ENCODE measurements at regions not wholly inside any gene's neighbourhood (a gene's known extent, or its start where the extent isn't known, plus 50 kb on each side); places are given as distances from the start of the nearest gene placed in this dataset.
"Not testable (repeated sequence)": the region's sequence is repeated elsewhere in the genome, so short reads cannot be mapped to it uniquely, and the experiment has no call there.

DNA sequence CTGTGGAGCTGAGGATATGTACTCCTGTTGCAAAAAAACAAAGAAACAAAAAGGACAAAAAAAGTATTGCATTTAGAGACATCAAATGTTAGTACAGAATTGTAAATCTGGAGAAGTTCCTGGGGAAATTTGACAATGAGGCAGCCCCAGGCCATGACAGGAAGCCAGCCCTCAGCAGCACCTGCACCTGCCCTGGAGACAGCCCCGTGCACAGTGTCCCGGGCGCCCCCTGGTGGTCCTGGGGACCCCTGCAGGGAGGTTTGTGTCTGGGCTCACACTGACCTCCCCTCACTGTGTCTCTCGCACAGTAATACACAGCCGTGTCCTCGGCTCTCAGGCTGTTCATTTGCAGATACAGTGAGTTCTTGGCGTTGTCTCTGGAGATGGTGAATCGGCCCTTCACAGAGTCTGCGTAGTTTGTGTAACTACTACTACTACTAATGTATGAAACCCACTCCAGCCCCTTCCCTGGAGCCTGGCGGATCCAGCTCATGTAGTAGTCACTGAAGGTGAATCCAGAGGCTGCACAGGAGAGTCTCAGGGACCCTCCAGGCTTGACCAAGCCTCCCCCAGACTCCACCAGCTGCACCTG lies 590.1 kb downstream of the TMEM121 start:
- H3K4me3 ChIP-seq (ENCODE audit: control extremely low read depth in 1 of 5, extremely low read depth in 1 of 5, insufficient read depth in 1 of 5, low read depth in 2 of 5, low read length in 4 of 5); H3K9me3 Mint-ChIP-seq (ENCODE audit: insufficient read depth); H3K9ac ChIP-seq (ENCODE audit: low read length); H2AFZ ChIP-seq (ENCODE audit: insufficient read depth, low read depth, low read length, poor library complexity, severe bottlenecking); H3K4me1 ChIP-seq (ENCODE audit: control insufficient read depth in 2 of 2, insufficient read depth in 2 of 2, low read length in 2 of 2); H3K27me3 ChIP-seq (replicated peaks in 1 of 4; ENCODE audit: control extremely low read depth in 1 of 4, control insufficient read depth in 3 of 4, insufficient read depth in 4 of 4, low read length in 3 of 4); H3K36me3 ChIP-seq (replicated peaks in 1 of 2; ENCODE audit: control extremely low read depth in 1 of 2, control insufficient read depth in 1 of 2, extremely low read depth in 1 of 2, insufficient read depth in 2 of 2, low read length in 1 of 2); H3K4me2 ChIP-seq (replicated peaks; ENCODE audit: low read depth, low read length, poor library complexity, severe bottlenecking); H3K79me2 ChIP-seq (ENCODE audit: control insufficient read depth, insufficient read depth, low read length); H3K9me3 ChIP-seq (ENCODE audit: control extremely low read depth in 1 of 3, control insufficient read depth in 2 of 3, insufficient read depth in 1 of 3, low read length in 2 of 3); intact Hi-C loops (cut with micrococcal nuclease); H3K27ac Mint-ChIP-seq; H4K20me1 ChIP-seq (ENCODE audit: control insufficient read depth, insufficient read depth, low read length, poor library complexity, severe bottlenecking); H3K27ac ChIP-seq (ENCODE audit: low read length in 2 of 2): not testable (repeated sequence)
- Mint-ChIP-seq H3K4me1 (peaks cover 20% of the 10 kb centered on the region), H3K4me3 (peak overlapping the region; percentile 45), H3K27me3 (peaks cover 12% of the 10 kb centered on the region)
- ChIA-PET CTCF (interaction anchor here (0.8 to 1.3 kb wide), 2 partner anchors 255 to 422 kb away, joined by 3 to 4 read pairs; no protein-coding TSS in a partner anchor), POLR2A (interaction anchor here (1.3 kb wide), 1 partner anchor 255 kb away, joined by 5 read pairs; no protein-coding TSS in a partner anchor)
- DNase-seq (peak; percentile 43), ATAC-seq (ENCODE audit: low read depth) (peak; percentile 28)
- TF ChIP-seq, protein P1, sequence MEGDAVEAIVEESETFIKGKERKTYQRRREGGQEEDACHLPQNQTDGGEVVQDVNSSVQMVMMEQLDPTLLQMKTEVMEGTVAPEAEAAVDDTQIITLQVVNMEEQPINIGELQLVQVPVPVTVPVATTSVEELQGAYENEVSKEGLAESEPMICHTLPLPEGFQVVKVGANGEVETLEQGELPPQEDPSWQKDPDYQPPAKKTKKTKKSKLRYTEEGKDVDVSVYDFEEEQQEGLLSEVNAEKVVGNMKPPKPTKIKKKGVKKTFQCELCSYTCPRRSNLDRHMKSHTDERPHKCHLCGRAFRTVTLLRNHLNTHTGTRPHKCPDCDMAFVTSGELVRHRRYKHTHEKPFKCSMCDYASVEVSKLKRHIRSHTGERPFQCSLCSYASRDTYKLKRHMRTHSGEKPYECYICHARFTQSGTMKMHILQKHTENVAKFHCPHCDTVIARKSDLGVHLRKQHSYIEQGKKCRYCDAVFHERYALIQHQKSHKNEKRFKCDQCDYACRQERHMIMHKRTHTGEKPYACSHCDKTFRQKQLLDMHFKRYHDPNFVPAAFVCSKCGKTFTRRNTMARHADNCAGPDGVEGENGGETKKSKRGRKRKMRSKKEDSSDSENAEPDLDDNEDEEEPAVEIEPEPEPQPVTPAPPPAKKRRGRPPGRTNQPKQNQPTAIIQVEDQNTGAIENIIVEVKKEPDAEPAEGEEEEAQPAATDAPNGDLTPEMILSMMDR (IDR thresholded peaks at IDR 0.05): peak; percentile 35
- no CpG with 5 or more reads among the region's 10 CpGs for WGBS (ENCODE audit: insufficient coverage)

DNA sequence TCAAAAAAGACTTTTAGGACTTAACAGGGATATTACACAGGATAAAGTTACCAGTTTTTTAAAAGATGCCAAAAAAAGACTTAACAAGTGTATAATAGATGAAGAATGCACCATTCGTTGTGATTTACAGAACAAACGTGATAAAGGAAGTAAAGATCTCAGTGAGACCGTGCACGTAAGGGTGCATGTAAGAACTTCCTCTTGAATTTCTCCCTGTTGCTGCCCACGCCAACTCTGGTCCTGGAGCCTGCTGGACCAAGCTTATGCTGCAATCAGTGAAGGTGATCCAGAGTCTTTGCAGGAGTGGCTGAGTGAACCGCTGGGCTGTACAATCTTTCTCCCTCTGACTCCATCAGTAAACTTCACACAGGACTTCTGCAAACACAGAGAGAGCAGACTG lies 593.7 kb downstream of the TMEM121 start:
- Histone ChIP-seq H3K4me1 (ENCODE audit: control insufficient read depth in 2 of 2, insufficient read depth in 2 of 2, low read length in 2 of 2) (peaks cover 3 to 8% of the 10 kb centered on the region in 2 donors), H3K9me3 (ENCODE audit: control extremely low read depth in 1 of 3, control insufficient read depth in 2 of 3, insufficient read depth in 1 of 3, low read length in 2 of 3) (no peaks in the 10 kb centered on the region), H3K4me3 (ENCODE audit: control extremely low read depth in 1 of 5, extremely low read depth in 1 of 5, insufficient read depth in 1 of 5, low read depth in 2 of 5, low read length in 4 of 5) (no peak overlapping the region), H2AFZ (ENCODE audit: insufficient read depth, low read depth, low read length, poor library complexity, severe bottlenecking) (no peak overlapping the region), H3K79me2 (ENCODE audit: control insufficient read depth, insufficient read depth, low read length) (no peaks in the 10 kb centered on the region), H3K4me2 (replicated peaks; ENCODE audit: low read depth, low read length, poor library complexity, severe bottlenecking) (peak overlapping the region; percentile 22), H3K27ac (ENCODE audit: low read length in 2 of 2) (no peak overlapping the region), H3K9ac (ENCODE audit: low read length) (no peak overlapping the region), H3K27me3 (replicated peaks in 1 of 4; ENCODE audit: control extremely low read depth in 1 of 4, control insufficient read depth in 3 of 4, insufficient read depth in 4 of 4, low read length in 3 of 4) (no peaks in the 10 kb centered on the region), H4K20me1 (ENCODE audit: control insufficient read depth, insufficient read depth, low read length, poor library complexity, severe bottlenecking) (no peaks in the 10 kb centered on the region), H3K36me3 (replicated peaks in 1 of 2; ENCODE audit: control extremely low read depth in 1 of 2, control insufficient read depth in 1 of 2, extremely low read depth in 1 of 2, insufficient read depth in 2 of 2, low read length in 1 of 2) (no peaks in the 10 kb centered on the region)
- DNase-seq: no peak
- intact Hi-C loops (cut with micrococcal nuclease): no loop called here
- no peak overlapping the region for H3K27ac Mint-ChIP-seq
- peaks cover 12% of the 10 kb centered on the region for H3K27me3 Mint-ChIP-seq
- H3K4me1 Mint-ChIP-seq: peaks cover 20% of the 10 kb centered on the region
- ChIA-PET POLR2A (no interaction called here), CTCF (interaction anchor here (1.0 kb wide), 1 partner anchor 9 kb away, joined by 3 read pairs; no protein-coding TSS in a partner anchor)
- H3K4me3 Mint-ChIP-seq: peak overlapping the region; percentile 29
- WGBS (ENCODE audit: insufficient coverage): 0% methylated on average over 5 of the region's 6 CpGs
- TF ChIP-seq, protein P1 (IDR thresholded peaks at IDR 0.05): no peak
- TF ChIP-seq EZH2 (IDR thresholded peaks at IDR 0.05; ENCODE audit: borderline replicate concordance, insufficient read depth, low read depth, low read length, poor library complexity, severe bottlenecking): no peak
- no peaks in the 10 kb centered on the region for H3K9me3 Mint-ChIP-seq (ENCODE audit: insufficient read depth)
- ATAC-seq (ENCODE audit: low read depth): no peak
